ENCODE measurements at regions not wholly inside any gene's neighbourhood (a gene's known extent, or its start where the extent isn't known, plus 50 kb on each side); places are given as distances from the start of the nearest gene placed in this dataset.

DNA sequence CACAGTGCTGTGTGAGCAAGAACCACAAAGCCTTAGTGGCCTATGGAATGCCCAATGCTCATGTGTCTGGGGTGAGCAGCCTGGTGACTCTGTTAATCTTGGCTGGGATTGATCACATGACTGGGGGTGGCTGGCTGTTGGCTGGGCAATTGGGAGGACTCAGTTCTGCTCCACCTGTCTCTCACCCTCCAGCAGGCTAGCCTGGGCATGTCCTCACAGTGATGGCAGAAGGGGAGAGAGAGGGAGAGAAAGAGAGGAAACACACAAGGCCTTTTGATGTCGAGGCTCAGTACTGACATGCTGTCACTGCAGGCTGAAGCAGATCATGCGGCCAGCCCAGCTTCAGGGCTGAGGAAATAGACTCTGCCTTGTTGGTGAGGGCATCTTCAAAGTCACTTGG lies 136.8 kb downstream of the TBX5 start:
- no peak overlapping the region for H3K27ac ChIP-seq
- H3K4me1 ChIP-seq = no peaks in the 10 kb centered on the region
- peaks cover 30% of the 10 kb centered on the region for H3K27me3 ChIP-seq
- WGBS = 33% methylated on average over 2 of the region's 2 CpGs
- TF ChIP-seq POLR2A (IDR thresholded peaks at IDR 0.05) (no peak), POLR2AphosphoS5 (IDR thresholded peaks at IDR 0.05) (no peak), EP300 (IDR thresholded peaks at IDR 0.05) (no peak)
- TF ChIP-seq, protein P1, sequence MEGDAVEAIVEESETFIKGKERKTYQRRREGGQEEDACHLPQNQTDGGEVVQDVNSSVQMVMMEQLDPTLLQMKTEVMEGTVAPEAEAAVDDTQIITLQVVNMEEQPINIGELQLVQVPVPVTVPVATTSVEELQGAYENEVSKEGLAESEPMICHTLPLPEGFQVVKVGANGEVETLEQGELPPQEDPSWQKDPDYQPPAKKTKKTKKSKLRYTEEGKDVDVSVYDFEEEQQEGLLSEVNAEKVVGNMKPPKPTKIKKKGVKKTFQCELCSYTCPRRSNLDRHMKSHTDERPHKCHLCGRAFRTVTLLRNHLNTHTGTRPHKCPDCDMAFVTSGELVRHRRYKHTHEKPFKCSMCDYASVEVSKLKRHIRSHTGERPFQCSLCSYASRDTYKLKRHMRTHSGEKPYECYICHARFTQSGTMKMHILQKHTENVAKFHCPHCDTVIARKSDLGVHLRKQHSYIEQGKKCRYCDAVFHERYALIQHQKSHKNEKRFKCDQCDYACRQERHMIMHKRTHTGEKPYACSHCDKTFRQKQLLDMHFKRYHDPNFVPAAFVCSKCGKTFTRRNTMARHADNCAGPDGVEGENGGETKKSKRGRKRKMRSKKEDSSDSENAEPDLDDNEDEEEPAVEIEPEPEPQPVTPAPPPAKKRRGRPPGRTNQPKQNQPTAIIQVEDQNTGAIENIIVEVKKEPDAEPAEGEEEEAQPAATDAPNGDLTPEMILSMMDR (IDR thresholded peaks at IDR 0.05) = no peak
- no peak overlapping the region for H3K4me3 ChIP-seq
- DNase-seq (ENCODE audit: low spot score in 2 of 2) = no peak
- no peaks in the 10 kb centered on the region for H3K36me3 ChIP-seq
- H3K9me3 ChIP-seq = no peaks in the 10 kb centered on the region

DNA sequence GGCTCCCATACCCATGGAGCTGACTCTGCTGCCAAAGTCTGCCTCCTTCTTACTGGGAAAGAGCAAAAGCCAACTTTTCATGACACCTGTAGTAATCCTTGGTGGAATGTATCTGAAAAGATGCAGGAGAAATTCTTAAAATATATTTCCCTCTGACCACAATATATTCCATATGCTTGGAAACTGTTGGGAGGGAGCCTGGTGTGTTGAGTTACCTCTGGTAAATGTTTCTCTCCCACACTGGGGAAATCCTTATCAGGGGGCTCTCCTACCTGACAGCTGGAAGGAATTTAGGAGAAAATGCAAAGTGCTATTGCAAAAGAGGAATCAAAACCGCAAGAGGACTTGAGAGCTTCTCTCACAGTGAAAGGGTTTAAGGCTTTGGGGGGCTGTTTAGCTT lies 139.4 kb downstream of the TBX5 start:
- Histone ChIP-seq H3K9me3 (no peaks in the 10 kb centered on the region), H3K4me1 (no peaks in the 10 kb centered on the region), H3K36me3 (no peaks in the 10 kb centered on the region), H3K27me3 (peaks cover 24% of the 10 kb centered on the region), H3K27ac (no peak overlapping the region), H3K4me3 (no peak overlapping the region)
- 55% methylated on average over 1 of the region's 1 CpG for WGBS
- DNase-seq (ENCODE audit: low spot score in 2 of 2) = no peak
- TF ChIP-seq POLR2A (IDR thresholded peaks at IDR 0.05) (no peak), EP300 (IDR thresholded peaks at IDR 0.05) (no peak), POLR2AphosphoS5 (IDR thresholded peaks at IDR 0.05) (no peak)
- TF ChIP-seq, protein P1 (IDR thresholded peaks at IDR 0.05) = no peak

DNA sequence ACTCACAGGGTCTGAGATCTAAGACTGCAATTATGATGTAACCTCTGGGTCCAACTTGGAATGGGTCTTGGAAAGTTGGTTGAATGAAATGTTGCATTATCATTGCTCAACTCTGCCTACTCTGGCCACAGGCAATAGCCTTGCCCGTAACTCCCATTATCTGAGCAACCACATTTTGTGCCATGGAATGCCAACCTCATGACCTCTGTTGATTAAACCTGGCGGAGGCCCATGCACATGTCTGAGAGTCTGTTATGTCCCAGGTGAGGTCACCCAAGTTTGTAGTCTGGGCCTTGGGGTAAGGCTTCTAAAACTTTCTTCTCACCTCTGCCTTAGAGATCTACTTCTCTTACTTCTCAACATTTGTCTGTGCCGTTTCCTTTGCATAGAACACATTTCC lies 140.9 kb downstream of the TBX5 start:
- TF ChIP-seq EP300 (IDR thresholded peaks at IDR 0.05) = no peak
- TF ChIP-seq, protein P1 (IDR thresholded peaks at IDR 0.05) = no peak
- TF ChIP-seq POLR2AphosphoS5 (IDR thresholded peaks at IDR 0.05) = no peak
- no peak for TF ChIP-seq POLR2A (IDR thresholded peaks at IDR 0.05)
- 80% methylated on average over 3 of the region's 3 CpGs for WGBS
- Histone ChIP-seq H3K27ac (no peak overlapping the region), H3K4me3 (no peak overlapping the region), H3K9me3 (no peaks in the 10 kb centered on the region), H3K36me3 (no peaks in the 10 kb centered on the region), H3K27me3 (peaks cover 17% of the 10 kb centered on the region), H3K4me1 (no peaks in the 10 kb centered on the region)
- no peak for DNase-seq (ENCODE audit: low spot score in 2 of 2)

DNA sequence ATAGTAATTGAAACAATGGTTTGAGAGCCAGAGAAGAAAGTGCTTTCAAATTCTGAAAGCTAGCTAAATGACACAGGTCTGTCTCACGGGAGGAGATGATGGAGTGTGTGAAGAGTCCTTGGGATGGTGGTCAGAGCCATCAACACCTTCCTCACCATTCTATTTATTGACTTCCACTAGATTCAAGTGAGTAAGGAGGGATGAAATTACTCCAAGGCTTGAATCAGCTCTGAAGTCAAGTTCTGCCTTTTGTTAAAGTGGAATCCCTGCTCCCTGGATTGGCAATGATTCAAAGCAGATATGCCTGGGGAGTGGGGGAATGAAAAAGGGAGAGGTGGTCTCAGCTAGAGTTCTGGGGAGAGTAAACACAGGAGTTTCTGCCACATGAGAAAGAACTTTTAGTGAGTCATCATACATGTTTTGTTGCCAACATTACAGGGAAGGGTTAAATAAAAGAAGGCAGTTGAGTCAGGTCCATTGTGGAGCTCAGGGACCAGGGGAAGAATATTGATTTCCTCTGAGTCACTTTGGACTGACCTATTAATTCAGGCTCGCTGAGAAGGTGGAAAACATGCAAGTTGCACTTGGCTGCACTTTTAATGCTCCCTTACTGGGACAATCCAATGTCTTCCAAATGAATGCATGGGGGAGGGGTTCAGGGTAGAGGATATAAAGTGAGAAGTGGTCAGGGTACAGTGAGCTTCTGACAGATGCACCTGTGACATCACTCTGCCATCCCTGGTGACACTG lies 142.7 kb downstream of the TBX5 start:
- H3K27ac ChIP-seq = no peak overlapping the region
- 73% methylated on average over 2 of the region's 2 CpGs for WGBS
- H3K4me3 ChIP-seq = no peak overlapping the region
- no peaks in the 10 kb centered on the region for H3K9me3 ChIP-seq
- no peaks in the 10 kb centered on the region for H3K4me1 ChIP-seq
- no peak for DNase-seq (ENCODE audit: low spot score in 2 of 2)
- no peak for TF ChIP-seq POLR2A (IDR thresholded peaks at IDR 0.05)
- TF ChIP-seq, protein P1 (IDR thresholded peaks at IDR 0.05) = no peak
- no peak for TF ChIP-seq POLR2AphosphoS5 (IDR thresholded peaks at IDR 0.05)
- no peak for TF ChIP-seq EP300 (IDR thresholded peaks at IDR 0.05)
- peaks cover 16% of the 10 kb centered on the region for H3K27me3 ChIP-seq
- H3K36me3 ChIP-seq = no peaks in the 10 kb centered on the region

DNA sequence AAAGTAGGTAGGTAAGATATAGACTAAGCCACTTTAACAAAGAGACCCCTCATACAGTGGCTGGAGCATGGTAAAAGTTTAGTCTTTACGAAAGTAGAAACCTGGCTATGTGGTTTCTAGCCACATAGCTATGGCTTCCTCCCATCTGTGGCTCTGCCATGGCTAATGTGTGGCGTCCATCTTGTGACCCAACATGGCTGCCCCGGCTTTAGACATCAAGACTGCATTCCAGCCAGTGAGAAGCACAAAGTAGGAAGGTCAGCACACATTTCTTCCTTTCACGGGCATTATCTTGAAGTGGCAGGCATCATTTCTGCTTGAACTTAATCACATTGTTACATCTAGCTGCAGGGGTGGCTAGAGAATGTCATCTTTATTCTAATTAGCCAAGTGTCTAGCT lies 148.3 kb downstream of the TBX5 start:
- WGBS = 89% methylated on average over 4 of the region's 4 CpGs
- Histone ChIP-seq H3K4me3 (no peak overlapping the region), H3K27ac (no peak overlapping the region), H3K4me1 (no peaks in the 10 kb centered on the region), H3K27me3 (peaks cover 17% of the 10 kb centered on the region), H3K36me3 (no peaks in the 10 kb centered on the region), H3K9me3 (no peaks in the 10 kb centered on the region)
- TF ChIP-seq POLR2A (IDR thresholded peaks at IDR 0.05) (no peak), POLR2AphosphoS5 (IDR thresholded peaks at IDR 0.05) (no peak), EP300 (IDR thresholded peaks at IDR 0.05) (no peak)
- TF ChIP-seq, protein P1 (IDR thresholded peaks at IDR 0.05) = no peak
- DNase-seq (ENCODE audit: low spot score in 2 of 2) = no peak
